NOMO-1 treated with DMSO at 0.1 percent for 48 hours (cell line): ENCODE measurements at regions not wholly inside any gene's neighbourhood (a gene's known extent, or its start where the extent isn't known, plus 50 kb on each side); places are given as distances from the start of the nearest gene placed in this dataset.
"Not testable (repeated sequence)": the region's sequence is repeated elsewhere in the genome, so short reads cannot be mapped to it uniquely, and the experiment has no call there.

ENCODE experiments used
- DNase-seq: peaks from one replicate; lab custom pipeline; 2025; ENCODE audit not compliant: unreplicated experiment; lab: John Stamatoyannopoulos, UW

DNA sequence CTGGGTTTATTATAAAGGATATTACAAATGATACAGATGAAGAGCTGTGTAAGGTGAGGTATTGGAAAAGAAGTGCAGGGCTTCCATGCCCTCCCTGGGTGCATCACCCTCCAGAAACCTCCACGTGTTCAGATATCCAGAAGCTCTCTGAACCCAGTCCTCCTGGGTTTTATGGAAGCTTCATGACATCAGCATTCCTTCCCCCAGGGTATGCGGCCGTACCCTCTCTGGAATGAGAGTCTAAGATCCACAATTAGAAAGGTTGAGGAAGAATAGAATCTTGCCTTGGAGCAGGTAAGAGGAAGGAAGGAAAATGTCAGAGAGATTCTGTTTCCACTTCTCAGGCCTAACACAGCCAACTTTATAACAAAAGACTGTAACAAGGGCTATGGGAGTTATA lies 208.2 kb upstream of the DCC start:
- no peak for DNase-seq

DNA sequence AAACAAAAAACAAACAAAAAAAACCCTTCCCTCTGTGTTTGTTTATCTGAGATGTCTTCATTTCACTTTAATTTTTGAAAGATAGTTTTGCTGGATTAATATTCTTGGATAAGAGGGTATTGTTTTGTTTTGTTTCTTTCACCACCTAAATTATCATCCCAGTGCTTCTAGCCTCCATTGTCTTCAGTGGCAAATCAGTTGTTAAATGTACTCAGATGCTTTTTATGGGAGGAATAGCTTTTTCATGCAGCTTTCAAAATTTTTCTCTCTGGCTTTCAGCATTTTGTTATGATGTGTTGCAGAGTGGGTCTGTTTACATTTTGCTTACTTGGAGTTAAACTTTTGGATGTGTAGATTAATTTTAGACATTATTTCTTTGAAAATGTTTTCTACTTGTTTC lies 203.5 kb upstream of the DCC start:
- no peak for DNase-seq

DNA sequence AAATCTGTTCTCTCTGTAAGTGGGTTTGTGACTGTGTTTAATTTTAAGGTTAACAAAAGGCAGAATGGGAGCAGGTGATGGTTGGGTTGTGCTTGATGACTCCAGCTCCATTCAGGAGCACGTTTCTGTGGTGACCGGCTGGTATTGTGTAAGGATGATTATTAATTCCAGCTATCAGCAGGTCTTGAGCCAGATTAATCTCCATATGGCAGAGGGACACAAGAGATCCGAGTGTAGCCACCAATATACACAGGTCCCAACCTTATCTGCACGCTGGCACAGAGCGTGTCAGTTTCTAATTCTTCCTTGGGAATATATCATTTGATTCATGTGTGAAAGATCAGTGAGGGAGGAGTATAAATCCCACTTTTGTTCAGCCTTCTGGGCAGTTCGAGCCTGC lies 199.0 kb upstream of the DCC start:
- no peak for DNase-seq

DNA sequence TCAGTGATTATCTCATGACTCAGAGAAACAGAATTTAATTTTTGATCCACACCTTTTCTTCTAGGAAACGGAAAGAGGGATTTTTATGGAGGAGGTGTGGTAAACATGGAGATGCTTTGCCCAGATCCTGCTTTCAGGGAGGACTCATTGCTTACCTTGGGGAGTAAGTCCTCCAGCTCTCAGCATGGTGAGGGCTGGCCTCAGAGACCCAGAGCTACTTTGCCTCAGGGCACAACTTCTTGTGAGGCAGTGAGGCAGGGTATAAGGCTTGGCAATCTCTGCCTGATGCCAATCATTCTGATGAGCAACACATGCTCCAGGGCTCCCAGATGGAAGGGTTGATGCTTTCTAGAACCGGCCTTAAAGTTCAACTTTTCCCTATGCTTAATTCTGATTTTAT lies 189.9 kb upstream of the DCC start:
- no peak for DNase-seq

DNA sequence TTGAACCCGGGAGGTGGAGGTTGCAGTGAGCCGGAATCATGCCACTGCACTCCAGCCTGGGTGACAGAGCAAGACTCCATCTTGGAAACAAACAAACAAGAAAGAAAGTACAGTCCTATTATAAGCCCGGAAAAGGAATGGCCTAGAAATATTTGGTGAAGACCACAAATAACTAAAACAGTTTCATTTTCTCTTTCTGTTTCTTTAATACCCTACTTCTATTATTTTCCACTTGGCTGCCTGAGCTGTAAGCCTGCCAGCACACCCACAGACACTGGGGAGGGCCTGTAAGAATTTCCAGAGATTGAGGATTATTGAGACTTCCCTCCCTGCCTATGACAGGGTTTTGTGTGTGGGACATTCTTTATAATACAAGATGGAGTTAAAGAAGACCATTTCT lies 188.0 kb upstream of the DCC start:
- DNase-seq, result no peak

DNA sequence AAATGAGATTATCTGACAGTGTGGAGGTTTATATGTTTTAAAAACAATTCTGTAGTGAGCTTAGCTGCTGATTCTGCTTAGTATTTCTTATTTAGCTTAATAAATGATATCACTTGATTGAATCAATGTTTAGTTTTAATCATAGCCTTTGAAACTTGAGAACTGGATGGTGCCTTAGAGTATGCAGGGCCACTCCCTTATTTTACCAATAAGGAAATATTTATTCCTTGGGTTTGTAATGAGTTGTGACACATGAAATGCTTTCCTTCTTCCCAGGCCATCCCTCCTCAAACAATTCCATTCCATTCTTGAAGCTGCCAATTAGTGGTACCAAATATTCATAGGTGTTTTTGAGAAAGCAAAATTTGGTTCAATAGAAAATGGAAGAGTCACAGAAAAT lies 183.8 kb upstream of the DCC start:
- no peak for DNase-seq

DNA sequence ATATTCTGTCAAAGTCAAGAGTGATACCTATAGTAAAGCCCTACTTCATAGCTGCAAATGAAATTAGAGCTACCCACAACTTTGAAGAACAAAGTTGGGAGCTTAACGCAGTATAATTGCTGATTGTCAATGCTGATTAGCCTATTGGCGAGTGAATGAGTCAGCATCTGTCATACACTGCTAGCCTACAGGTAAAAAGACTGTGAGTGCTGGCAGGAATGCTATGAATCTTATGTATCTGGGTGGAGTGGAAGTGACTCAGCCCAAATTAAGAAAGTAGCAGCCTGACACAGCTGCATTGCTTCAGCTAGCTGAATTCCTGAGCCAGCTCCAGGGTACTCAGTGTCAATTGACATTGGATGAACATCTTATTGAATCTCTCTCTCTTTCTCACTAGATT lies 179.4 kb upstream of the DCC start:
- DNase-seq, result no peak

DNA sequence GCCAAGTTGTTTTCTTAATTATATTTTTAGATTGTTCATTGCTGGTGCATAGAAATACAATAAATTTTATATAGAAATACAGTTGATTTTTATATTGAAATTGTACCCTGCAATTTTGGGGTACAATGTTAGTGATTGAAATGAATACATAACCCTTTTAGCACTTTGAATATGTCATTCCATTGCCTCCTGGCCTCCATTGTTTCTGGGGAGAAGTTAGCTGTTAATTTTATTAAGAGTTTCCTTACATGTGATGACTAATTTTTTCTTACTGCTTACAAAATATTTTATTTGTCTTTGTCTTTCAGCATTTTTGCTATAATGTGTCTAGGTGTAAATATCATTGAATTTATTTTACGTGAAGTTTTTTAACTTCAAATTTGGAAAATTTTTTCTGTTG lies 176.5 kb upstream of the DCC start:
- no peak for DNase-seq

DNA sequence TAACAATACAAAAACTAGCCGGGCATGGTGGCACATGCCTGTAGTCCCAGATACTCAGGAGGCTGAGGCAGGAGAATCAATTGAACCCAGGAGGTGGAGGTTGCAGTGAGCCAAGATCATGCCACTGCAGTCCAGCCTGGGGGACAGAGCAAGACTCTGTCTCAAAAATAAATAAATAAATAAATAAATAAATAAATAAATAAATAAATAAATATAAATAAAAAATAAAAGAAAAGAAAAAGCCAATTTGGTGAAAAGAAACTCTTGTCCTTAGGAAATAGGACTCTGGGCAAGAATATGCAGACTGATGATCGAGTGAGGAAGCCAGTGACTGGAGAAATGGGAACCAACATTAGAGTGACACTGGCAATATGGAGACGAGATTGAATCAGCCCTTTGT lies 171.9 kb upstream of the DCC start:
- DNase-seq, result not testable (repeated sequence)

DNA sequence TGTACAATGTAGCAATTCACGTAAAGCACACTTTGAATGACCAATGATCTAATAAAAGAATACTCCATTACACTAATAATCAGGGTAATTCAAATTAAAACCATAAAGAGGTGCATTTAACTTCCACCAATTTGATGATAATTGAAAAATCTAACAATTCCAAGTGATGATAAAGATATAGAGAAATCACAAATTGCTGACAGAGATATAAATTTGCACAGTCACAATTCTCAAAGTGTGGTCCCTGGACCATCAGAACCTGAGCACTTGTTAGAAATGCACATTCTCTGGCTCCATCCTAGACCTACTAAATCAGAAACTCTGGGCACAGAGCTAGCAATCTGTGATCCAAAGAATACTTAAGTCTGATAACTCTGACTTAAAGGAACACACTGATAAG lies 165.8 kb upstream of the DCC start:
- DNase-seq, result no peak

DNA sequence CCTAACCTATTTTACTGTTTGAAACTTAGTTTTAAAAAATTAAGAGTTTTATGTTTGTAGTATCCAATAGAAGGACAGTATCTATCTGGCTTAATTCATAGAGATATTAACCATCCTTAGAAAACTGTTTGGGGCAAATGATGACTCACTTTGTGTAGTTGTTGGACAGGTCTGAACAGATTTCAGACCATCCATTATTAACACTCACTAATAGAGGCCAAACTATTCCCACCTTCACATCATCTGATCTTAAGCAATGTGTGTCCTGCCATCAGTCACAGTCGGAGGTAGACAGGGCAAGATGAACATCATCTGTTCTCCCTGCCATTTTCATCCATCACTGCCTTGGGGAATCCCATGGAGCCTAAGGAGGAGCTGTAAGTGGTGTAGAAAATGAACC lies 164.6 kb upstream of the DCC start:
- DNase-seq, result no peak

DNA sequence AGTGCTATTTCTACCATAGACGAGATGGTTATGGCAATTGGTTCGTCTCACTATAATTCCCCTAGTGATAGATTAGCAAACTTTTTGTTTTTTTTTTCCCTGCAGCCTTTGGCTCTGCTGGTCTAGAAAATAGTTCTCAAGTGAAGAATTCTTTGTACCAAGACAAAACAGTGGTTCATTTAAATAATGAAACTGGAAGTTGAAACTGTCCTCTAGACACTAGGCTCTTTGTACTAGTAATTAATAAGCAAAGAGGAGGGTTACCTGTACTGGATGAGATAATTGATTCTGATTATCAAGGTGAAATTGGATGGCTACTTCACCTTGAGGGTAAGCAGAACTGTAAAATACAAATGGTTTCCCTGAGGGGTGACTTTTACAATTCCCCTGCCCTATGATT lies 156.9 kb upstream of the DCC start:
- no peak for DNase-seq

DNA sequence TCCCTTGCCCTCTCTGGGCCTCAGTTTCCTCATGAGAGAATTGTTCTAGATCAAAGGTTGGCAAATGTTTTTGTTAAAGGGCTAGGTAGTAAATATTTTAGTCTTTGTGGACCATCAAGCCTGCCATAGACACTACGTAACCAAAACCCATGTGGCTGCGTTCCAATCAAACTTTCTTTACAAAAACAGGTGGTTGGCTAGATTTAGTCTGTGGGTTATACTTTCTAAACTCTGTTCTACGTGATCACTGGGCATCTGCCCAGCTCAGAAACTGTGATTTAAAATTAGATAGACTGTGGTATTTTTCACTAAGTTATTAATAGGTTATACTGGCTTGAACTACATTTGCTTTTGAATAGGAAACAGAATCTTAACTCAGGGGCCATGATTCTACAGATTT lies 149.8 kb upstream of the DCC start:
- DNase-seq, result no peak

DNA sequence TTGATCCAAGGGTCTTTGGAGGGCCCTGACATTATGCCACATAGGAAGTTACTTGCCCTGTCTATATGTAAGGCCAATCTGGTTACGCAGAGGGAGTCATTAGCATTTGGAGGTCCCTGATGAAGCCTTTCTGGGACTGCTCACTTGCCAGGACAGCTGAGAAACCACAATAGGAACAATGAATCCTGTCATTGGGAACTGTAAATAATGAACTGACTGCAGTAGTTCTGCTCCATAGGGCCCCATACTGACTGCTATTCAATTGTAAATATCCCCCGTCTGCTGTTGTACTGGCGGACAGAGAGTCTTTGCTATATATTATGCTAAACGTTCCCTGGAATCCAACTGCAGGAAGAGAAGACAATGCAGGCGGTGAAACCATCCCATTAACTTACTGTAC lies 149.4 kb upstream of the DCC start:
- DNase-seq, result no peak

DNA sequence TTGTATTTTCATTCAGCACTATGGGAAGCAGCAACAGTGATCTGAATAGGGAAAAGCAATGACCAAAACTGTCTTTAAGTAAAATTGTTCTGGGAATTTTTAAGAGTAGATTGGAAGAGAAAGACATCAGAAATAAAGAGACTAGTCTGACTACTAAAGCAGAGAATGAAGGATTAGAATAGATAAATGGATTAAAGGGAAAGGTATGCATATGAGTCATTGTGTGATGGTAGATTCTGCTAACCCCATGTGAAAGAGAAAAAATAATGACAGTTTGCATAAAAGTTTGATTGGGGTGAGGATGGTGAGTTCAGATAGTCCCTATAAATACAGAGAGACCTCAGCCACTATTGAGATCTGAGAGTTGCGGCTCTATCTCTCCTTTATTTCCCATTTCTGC lies 139.6 kb upstream of the DCC start:
- no peak for DNase-seq

DNA sequence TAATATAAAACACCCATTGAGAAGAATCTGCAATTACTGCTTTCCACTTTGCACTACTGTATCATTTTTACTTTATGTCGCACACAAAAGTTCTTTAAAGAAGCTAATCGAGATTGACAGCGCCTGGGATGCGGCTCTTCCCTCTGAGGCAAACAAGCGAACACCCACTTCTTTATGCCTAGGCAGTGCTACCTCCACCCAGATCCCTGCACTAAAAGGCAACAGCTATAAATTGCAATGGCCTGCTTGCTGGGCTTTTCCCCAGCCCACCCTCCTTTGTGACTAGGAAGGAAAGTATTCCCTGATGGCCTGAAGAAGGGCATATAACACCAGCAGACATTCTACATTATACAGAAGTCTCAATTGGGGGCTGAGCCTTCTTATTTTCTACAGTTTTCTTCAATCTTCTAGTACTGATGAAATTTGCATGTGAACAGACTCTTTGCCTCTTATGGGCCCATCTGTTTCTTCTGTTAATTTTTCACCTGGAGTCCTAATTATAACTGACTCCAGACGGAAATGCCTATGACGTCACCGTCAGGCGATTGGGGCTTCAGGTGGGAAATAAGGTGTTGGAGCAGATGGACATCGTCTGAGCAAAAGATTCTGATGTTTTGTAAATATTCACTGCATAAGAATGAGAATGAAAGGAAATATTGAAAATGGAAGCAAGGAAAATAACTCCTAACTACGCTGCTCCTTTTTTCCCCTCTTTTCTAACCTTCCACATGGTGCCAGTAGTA lies 138.9 kb upstream of the DCC start:
- DNase-seq, result no peak

DNA sequence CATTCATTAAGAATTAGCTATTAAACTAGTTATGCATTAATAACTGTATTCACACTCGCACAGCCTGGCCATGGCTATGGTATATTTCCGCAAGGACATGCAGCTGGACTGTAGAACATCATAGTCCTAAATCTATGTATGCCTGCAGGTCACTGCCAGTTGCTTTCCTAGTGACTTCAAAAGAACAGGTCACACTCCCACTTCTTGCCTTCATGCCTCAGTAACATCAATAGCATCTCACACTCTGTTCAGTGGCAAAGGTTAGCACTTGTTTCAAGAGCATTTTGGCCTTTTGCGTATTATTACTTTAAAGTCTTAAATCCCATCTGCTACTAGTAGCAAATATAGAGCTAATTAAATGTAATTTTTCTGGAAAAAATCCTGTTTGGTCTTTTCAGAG lies 131.4 kb upstream of the DCC start:
- DNase-seq, result no peak

DNA sequence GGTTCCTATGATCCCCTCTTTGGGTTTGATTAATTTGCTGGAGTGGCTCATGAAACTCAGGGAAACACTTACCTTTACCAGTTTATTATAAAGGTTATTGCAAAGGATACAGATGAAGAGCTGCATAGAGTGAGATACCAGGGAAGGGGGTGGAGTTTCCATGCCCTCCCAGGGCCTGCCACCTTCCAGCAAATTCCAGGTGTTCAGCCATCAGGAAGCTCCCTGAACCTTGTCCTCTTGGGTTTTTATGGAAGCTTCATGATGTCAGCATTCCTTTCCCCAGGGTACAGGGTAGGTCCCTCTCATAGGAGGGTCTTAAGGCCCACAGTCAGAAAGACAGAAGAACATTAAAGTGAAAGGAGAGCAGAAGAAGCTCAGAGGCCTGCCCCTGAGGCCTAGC lies 123.9 kb upstream of the DCC start:
- no peak for DNase-seq

DNA sequence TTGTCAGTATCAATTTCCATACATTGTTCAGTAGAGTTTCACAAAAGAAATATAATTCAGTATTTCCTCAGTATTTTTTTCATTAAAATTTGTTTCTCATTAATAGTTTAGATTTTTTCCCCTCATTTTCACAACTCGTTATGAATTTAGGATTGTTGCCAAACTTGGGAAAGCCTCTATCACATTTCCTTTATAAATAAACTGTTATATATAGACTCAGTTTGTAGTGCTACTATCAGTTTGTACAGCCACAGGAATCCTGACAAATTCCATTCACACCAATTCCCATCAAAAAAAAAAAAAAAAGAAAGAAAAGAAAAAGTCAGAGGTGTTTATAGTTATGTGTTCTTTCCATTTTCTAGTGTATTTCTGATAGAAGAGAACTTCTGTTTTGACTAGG lies 123.3 kb upstream of the DCC start:
- DNase-seq, result no peak

DNA sequence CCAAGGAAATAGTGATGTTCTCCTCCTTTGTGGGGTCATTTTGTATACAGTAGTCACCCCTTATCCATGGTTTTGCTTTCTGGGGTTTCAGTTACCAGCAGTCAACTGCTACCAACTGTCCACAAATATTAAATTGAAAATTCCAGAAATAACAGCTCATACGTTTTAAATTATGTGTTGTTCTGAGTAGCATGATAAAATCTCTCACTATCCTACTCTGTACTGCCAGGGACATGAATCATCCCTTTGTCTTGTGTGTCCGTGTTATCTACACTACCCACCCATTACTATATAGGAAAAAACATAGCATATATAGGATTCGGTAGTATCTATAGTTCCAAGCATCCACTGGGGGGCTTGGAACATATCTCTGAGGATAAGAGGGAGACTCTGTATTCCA lies 120.9 kb upstream of the DCC start:
- DNase-seq, result no peak

DNA sequence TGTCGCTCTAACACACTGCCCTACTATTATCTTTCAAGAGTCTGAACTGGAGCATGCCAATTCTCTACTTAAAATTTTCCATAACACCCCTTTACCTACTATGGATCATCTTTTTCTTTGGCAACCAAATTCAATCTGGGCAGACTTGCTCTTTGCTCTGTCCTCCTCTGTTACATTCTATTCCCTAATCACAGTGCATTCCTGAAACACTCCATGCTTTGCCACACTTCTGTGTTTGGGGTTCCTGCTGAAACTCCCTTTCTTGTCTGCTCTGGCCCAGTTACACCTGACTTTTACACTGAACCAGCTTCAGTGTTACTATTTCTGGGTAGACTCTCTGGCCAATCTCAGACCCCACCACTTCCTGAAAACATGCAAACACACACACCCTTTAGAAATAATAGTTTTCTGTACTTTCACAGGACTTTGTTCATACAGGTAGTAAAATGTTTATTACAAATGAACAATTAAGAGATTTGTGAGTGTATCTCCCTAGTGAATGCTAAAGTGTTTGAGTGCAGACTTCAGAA lies 119.9 kb upstream of the DCC start:
- no peak for DNase-seq

DNA sequence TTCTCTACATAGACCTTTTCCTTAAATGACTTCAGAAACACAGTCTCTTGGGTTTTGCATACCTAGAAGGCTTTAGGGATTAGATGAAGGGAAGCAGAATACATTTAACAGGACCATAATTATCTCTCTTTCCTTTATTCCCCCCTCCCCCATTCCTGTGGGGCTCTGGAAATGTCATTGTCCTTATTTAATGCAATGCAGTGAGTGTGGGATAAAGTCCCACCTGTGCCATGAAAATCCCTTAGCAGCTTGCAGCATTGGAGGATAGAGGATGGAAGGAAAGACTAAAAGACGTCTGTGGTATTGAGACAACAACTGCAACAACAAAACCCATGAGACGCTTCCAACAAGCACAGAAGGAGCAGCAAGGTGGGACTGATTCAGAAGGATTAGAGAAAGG lies 117.8 kb upstream of the DCC start:
- DNase-seq, result no peak

DNA sequence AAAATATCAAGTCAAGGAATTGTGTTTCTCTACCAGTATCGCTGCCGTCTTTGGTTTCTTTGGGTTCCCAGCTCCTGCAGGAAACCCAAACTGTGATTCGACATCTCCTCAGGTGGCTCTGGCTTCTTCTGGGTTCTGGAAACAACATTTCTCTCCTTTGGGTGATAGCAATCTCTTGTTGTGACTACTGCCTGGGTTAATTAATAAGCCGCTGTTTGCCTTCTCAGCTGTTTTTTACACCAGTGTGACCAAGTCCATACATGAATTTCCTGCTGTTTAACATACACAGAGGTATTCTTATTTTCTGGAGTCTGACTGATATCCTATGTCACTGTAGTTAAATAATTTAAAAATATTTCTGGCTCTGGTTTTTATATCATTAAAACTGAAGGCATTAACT lies 112.5 kb upstream of the DCC start:
- no peak for DNase-seq
